Panc1 (cell line): ENCODE measurements at regions not wholly inside any gene's neighbourhood (a gene's known extent, or its start where the extent isn't known, plus 50 kb on each side); places are given as distances from the start of the nearest gene placed in this dataset.

ENCODE experiments used
- ATAC-seq: fragments of 200-7000 bp; cut with Tn5 transposase; 2 replicates; pipeline ENCODE4 v1.9.1; 2020; ENCODE audit warnings: mild to moderate bottlenecking, moderate library complexity
- BruUV-seq: library from RNA; stranded (reverse); fragments of 400-500 nt; replicated peaks from 2 replicates; lab custom pipeline; 2021; lab: Mats Ljungman, UMichigan
- CTCF ChIA-PET: fragments of 300-600 bp; sonication (Branson Sonifier 250); formaldehyde crosslinking; loops from one replicate; lab custom pipeline; 2022; ENCODE audit warnings: antibody characterized with exemption; lab: Charles Lee
- POLR2A ChIA-PET: fragments of 300-600 bp; sonication (Branson Sonifier 250); formaldehyde crosslinking; loops from one replicate; lab custom pipeline; 2022; ENCODE audit warnings: antibody characterized with exemption; lab: Charles Lee
- DNase-seq: peaks from one replicate; pipeline ENCODE4 v3.0.0-alpha.2; 2010; ENCODE audit warnings: low read depth, low spot score
- H3K27ac ChIP-seq: 2 replicates; pipeline ENCODE4 v1.5.1; 2011; ENCODE audit warnings: mild to moderate bottlenecking, low read length, inconsistent platforms
- H3K27me3 ChIP-seq: fragments of 200-500 bp; sonication (Bioruptor generic); 2 replicates; pipeline ENCODE4 v1.6.0; 2014; ENCODE audit warnings: low read length, inconsistent platforms; ENCODE audit not compliant: control insufficient read depth, insufficient read depth
- H3K36me3 ChIP-seq: fragments of 200-500 bp; sonication (Bioruptor generic); 2 replicates; pipeline ENCODE4 v1.5.1; 2014; ENCODE audit warnings: inconsistent platforms, mild to moderate bottlenecking, low read length, moderate library complexity; ENCODE audit not compliant: control insufficient read depth, insufficient read depth
- H3K4me1 ChIP-seq: 2 replicates; pipeline ENCODE4 v1.5.1; 2011; ENCODE audit warnings: inconsistent platforms, mild to moderate bottlenecking, low read length, moderate library complexity; ENCODE audit not compliant: control insufficient read depth, insufficient read depth
- H3K4me3 ChIP-seq, 2 experiments: 2 replicates each; pipeline ENCODE4 v1.5.1; 2011 to 2012; ENCODE audit warnings: low read depth in 2 of 2, low read length in 2 of 2, mild to moderate bottlenecking in 2 of 2, inconsistent platforms in 1 of 2, moderate library complexity in 1 of 2
- H3K9me3 ChIP-seq: fragments of 200-500 bp; sonication (Bioruptor generic); 2 replicates; pipeline ENCODE4 v1.5.1; 2014; ENCODE audit warnings: low read depth, mild to moderate bottlenecking, inconsistent platforms, low read length, moderate library complexity; ENCODE audit not compliant: control insufficient read depth, insufficient read depth
- POLR2AphosphoS5 ChIP-seq: IDR thresholded peaks from 2 replicates; pipeline ENCODE4 v1.6.1; 2012; ENCODE audit warnings: mild to moderate bottlenecking, low read depth, low read length, moderate library complexity
- SIN3A ChIP-seq: IDR thresholded peaks from 2 replicates; pipeline ENCODE4 v1.6.1; 2012; ENCODE audit warnings: low read depth, mild to moderate bottlenecking, low read length, moderate library complexity, borderline replicate concordance; ENCODE audit not compliant: insufficient read depth
- TCF7L2 ChIP-seq: IDR thresholded peaks from 2 replicates; pipeline ENCODE4 v1.6.1; 2011; ENCODE audit warnings: mild to moderate bottlenecking, low read depth, low read length, inconsistent platforms
- in situ Hi-C: cut with HindIII; loops from 2 replicates; pipeline ENCODE4 v1.10.0; 2016; ENCODE audit warnings: low sequenced_read_pairs, low pct_unique_long_range_greater_than_20kb
- intact Hi-C: fragments of 100-400 bp; cut with micrococcal nuclease; formaldehyde crosslinking; loops from one replicate; pipeline ENCODE4 v1.10.0; 2022; ENCODE audit not compliant: unreplicated experiment
- TF ChIP-seq, protein P1 (sequence below): fragments of 450-650 bp; IDR thresholded peaks from 2 replicates; pipeline ENCODE4 v1.5.1; 2017; ENCODE audit warnings: mild to moderate bottlenecking
- TF ChIP-seq, protein P2 (sequence below), 2 experiments: IDR thresholded peaks; 2 replicates each; pipeline ENCODE4 v1.6.1; 2011 to 2012; ENCODE audit warnings: low read depth in 2 of 2, control low read depth in 1 of 2, low read length in 1 of 2, mild to moderate bottlenecking in 1 of 2, moderate library complexity in 1 of 2; ENCODE audit not compliant: insufficient read depth in 1 of 2

DNA sequence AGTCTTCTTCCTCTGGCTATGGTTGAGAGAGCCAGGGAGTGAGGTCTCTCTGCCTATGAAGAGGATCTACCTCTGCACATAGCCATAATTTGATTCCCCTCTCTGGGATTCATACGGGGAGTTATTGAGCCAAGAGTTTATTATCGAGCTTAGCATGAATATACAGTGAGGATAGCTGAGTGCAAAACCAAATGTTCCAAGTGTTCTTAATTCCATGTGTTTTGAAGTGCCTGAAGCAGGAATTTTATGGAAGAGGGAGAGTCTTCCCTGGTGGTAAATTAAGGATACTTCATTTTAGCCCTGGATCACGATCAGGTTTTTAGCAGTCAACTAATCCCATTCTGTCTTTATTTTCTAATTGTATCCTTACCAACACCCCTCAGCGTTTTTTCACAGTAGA, 270.6 kb downstream of the C1D start:
- no peaks in the 10 kb centered on the region for H3K9me3 ChIP-seq
- no peak for ATAC-seq
- no peaks in the 10 kb centered on the region for H3K27me3 ChIP-seq
- DNase-seq: no peak
- no peaks in the 10 kb centered on the region for H3K36me3 ChIP-seq
- no peak overlapping the region for H3K4me3 ChIP-seq
- H3K27ac ChIP-seq: no peak overlapping the region
- ChIA-PET POLR2A (no interaction called here), CTCF (no interaction called here)
- in situ Hi-C loops: no loop called here
- intact Hi-C loops: no loop called here
- TF ChIP-seq, protein P1, sequence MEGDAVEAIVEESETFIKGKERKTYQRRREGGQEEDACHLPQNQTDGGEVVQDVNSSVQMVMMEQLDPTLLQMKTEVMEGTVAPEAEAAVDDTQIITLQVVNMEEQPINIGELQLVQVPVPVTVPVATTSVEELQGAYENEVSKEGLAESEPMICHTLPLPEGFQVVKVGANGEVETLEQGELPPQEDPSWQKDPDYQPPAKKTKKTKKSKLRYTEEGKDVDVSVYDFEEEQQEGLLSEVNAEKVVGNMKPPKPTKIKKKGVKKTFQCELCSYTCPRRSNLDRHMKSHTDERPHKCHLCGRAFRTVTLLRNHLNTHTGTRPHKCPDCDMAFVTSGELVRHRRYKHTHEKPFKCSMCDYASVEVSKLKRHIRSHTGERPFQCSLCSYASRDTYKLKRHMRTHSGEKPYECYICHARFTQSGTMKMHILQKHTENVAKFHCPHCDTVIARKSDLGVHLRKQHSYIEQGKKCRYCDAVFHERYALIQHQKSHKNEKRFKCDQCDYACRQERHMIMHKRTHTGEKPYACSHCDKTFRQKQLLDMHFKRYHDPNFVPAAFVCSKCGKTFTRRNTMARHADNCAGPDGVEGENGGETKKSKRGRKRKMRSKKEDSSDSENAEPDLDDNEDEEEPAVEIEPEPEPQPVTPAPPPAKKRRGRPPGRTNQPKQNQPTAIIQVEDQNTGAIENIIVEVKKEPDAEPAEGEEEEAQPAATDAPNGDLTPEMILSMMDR: no peak
- TF ChIP-seq POLR2AphosphoS5 (no peak), SIN3A (no peak), TCF7L2 (no peak)
- TF ChIP-seq, protein P2, sequence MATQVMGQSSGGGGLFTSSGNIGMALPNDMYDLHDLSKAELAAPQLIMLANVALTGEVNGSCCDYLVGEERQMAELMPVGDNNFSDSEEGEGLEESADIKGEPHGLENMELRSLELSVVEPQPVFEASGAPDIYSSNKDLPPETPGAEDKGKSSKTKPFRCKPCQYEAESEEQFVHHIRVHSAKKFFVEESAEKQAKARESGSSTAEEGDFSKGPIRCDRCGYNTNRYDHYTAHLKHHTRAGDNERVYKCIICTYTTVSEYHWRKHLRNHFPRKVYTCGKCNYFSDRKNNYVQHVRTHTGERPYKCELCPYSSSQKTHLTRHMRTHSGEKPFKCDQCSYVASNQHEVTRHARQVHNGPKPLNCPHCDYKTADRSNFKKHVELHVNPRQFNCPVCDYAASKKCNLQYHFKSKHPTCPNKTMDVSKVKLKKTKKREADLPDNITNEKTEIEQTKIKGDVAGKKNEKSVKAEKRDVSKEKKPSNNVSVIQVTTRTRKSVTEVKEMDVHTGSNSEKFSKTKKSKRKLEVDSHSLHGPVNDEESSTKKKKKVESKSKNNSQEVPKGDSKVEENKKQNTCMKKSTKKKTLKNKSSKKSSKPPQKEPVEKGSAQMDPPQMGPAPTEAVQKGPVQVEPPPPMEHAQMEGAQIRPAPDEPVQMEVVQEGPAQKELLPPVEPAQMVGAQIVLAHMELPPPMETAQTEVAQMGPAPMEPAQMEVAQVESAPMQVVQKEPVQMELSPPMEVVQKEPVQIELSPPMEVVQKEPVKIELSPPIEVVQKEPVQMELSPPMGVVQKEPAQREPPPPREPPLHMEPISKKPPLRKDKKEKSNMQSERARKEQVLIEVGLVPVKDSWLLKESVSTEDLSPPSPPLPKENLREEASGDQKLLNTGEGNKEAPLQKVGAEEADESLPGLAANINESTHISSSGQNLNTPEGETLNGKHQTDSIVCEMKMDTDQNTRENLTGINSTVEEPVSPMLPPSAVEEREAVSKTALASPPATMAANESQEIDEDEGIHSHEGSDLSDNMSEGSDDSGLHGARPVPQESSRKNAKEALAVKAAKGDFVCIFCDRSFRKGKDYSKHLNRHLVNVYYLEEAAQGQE (IDR thresholded peaks at IDR 0.05; ENCODE audit: insufficient read depth in 1 of 2, low read depth in 2 of 2, low read length in 1 of 2): no peak
- no TSS peak for BruUV-seq
- H3K4me1 ChIP-seq: no peaks in the 10 kb centered on the region

DNA sequence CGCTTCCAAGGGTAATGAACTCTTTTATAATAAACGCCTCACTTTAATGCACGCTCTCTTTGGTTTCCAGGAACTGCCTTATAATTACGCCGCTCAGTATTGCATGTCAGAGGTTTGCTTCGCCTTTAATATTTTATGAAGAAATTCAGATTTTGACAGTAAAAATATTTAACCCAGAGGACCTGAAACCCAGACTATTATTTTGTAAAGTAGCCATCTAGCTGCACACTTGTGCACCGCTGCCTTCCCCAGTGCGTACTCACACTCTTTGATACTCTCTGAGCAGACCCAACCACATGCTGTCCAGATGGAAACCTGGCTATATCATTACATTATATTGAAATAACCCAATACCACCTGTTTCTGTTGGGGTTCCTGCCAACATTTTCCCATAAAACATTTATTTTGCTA, 270.1 kb downstream of the C1D start:
- ChIA-PET POLR2A (no interaction called here), CTCF (no interaction called here)
- in situ Hi-C loops: no loop called here
- DNase-seq: no peak
- ATAC-seq: no peak
- Histone ChIP-seq H3K4me3 (no peak overlapping the region), H3K36me3 (no peaks in the 10 kb centered on the region), H3K9me3 (no peaks in the 10 kb centered on the region), H3K4me1 (no peaks in the 10 kb centered on the region), H3K27ac (no peak overlapping the region), H3K27me3 (no peaks in the 10 kb centered on the region)
- no peak for TF ChIP-seq POLR2AphosphoS5
- TF ChIP-seq SIN3A: no peak
- TF ChIP-seq, protein P1: no peak
- no peak for TF ChIP-seq TCF7L2
- TF ChIP-seq, protein P2 (IDR thresholded peaks at IDR 0.05; ENCODE audit: insufficient read depth in 1 of 2, low read depth in 2 of 2, low read length in 1 of 2): no peak
- no TSS peak for BruUV-seq
- intact Hi-C loops: no loop called here
